G401.6 (cell line): ENCODE measurements at regions not wholly inside any gene's neighbourhood (a gene's known extent, or its start where the extent isn't known, plus 50 kb on each side); places are given as distances from the start of the nearest gene placed in this dataset.
"Not testable (repeated sequence)": the region's sequence is repeated elsewhere in the genome, so short reads cannot be mapped to it uniquely, and the experiment has no call there.

Experiments used
- FAIRE-seq: peaks from 2 replicates; lab custom pipeline; 2012; peaks lifted over from hg19 to GRCh38; lab: Jason Lieb, UNC

DNA sequence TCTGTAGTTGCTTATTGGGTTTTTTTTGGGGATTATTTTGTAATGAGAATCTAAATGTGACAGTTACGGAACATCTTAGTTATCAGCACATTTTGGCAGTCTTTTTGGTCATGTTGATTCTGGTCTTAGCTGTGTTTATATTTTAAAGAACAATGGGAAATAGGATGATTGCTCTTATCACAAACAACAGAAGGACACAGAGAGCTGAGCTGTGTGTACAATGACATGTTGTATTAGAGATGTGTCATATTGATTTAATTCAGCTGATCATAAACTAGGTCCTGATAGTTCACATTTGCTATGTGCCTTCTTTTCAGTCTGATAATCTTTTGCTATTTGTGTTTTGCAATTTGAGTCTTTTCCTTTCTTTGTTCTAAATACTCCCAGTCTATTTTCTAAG is 781.7 kb downstream of the TRHDE start:
- no peak for FAIRE-seq

DNA sequence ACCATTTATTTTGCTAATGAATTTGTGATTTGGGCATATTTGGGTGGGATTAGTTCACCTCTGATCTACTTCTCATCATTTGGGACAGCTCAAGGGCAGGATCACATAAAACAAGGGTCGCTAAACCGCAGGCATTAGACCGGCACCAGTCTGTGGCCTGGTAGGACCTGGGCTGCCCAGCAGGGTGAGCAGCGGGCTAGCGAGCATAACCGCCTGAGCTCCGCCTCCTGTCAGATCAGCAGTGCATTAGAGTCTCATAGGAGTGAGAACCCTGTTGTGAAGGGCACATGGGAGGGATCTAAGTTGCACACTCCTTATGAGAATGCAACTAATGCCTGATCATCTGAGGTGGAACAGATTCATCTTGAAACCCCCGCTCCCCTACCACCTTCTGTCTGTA is 785.3 kb downstream of the TRHDE start:
- FAIRE-seq = no peak

DNA sequence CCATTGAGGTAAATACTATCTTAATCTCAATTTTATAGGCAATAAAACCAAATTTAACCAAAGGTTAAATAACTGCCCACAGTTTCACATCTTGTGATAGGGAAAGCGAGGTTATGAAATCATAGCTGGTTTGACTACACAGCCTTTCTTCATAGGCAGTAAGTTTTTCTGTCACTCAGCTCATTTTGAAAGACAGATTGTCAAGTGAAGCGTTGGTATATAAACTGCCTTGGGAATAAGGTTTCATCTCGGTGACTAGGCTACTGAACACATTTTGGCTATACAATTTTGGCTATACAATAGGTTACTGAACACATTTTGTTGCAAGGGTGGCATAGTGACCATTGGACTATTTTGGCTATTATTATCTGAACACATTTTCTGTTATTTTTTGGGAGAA is 793.7 kb downstream of the TRHDE start:
- FAIRE-seq = no peak

DNA sequence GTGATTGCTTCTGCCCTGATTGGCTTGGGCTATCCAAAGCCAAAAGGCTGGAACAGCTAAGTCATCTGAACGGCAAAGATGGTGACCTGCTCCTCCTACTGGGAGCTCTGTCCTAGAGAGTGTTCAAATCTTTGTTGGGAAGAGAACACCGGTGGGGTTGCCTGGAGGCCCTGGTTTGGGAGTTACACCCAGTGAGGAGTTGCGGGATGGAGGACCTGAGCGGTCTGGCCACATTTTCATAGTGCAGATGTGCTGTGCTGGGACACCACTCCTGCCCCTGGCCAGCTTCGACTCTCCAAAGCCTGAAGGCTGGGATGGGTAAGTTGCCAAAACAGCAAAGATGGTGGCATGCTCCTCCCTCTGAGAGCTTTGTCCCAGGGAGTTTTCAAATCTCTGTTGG is 795.4 kb downstream of the TRHDE start:
- FAIRE-seq = no peak

DNA sequence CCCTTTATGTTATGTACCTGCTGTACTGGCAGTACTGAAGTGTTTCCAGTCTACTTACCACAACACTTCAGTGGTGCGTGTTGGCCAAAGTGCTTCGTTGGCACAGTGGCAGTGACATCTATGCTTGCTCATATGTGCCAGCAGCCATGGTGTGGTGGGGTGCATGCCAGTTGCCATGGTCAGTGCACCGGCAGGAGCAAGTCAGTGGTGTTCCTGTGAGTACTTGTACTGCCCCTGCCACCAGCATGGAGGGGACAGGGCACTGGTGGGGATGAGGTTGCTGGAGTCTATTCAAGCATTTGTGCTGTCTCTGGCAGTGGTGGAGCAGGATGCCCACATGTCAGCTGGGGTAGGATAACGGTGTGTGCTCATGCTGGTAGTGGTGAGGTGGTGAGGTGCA is 800.0 kb downstream of the TRHDE start:
- no peak for FAIRE-seq

DNA sequence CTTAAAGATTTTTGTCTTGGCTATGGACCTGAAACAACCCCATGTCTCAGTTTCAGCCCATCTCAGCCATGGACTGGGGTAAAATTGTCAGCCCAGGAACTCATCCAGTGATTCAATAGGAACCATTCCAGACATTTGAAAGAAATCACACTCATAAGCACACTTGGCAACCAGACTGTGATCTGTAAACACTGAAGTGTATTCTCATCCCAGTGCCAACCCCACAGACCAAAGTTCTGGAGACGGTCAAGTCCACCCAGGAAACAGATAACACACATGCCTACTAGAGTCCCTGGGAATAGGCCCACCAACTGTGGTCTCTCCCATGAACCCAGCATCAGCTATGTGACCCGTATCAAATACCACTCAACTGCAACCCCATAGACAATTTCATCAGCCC is 804.6 kb downstream of the TRHDE start:
- FAIRE-seq = no peak

DNA sequence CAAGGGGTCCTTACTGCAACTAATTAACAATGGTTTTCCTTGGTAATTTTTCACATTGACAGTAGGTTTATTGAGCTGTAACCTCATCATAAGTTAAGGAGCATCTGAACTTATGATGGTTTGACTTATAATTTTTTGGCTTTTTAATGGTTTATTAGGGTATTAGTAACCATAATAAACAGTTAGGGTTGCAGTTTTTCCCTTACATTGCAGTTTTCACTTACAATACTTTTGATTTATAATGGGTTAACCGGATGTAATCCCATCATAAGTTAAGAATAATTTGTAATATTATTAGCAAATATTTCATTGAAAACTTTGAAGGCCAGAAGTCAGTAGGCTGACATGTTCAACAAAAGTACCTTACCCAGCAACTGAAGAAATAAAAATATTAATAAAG is 811.6 kb downstream of the TRHDE start:
- FAIRE-seq = no peak

DNA sequence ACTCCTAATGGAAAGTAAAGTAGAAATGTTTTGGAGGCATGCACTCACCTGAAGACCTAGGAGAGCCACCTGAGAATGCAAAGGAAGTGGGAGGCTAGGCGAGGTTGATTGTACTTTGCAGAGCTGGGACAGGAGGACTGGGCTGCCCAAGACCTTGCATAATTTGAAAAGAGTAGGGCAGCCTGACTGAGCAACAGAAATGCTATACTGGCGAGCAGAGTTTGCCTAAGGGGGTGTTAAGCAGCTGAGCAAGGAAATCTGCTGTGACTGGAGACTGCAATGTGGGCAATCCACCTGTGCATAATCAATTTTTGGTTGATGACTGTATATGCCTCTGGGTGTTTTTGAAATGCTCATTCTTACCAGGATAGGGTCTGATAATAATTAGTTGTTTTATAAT is 834.1 kb downstream of the TRHDE start:
- FAIRE-seq = no peak

DNA sequence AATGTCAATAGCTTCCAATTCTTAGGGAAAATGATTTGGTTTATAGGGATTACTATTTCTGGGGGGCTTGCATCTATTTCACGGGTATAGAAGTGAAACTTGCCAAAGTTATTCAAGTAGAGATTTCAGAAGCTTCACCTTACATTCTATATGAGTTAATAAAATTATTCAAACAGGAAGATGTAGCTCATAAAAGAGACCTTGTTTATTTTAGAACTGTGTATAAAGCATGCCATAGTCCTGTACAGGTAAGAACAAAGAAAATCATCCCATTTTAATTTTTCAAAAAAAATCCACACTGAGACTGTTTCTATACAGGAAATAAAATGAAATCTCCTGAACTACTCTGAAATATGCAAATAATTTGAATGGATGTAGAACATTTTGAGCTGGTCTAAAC is 834.7 kb downstream of the TRHDE start:
- no peak for FAIRE-seq

DNA sequence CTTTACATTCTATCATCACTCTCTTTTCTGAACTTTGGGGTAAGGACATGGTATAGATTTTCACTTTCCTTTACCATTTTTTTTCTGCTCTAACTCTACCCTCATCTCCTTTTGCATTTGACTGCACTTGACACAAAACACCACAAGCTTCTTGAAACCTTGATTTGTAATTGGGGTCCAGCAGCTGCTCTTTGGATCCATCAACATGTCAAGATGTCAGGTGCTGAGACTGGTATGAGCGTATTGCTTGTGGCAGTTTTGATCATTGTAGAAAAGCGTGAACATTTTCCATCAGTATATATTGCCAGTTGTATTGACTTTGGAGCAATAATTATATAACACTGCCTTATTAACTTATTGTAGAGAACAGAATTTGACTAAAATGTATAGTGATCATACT is 838.6 kb downstream of the TRHDE start:
- no peak for FAIRE-seq

DNA sequence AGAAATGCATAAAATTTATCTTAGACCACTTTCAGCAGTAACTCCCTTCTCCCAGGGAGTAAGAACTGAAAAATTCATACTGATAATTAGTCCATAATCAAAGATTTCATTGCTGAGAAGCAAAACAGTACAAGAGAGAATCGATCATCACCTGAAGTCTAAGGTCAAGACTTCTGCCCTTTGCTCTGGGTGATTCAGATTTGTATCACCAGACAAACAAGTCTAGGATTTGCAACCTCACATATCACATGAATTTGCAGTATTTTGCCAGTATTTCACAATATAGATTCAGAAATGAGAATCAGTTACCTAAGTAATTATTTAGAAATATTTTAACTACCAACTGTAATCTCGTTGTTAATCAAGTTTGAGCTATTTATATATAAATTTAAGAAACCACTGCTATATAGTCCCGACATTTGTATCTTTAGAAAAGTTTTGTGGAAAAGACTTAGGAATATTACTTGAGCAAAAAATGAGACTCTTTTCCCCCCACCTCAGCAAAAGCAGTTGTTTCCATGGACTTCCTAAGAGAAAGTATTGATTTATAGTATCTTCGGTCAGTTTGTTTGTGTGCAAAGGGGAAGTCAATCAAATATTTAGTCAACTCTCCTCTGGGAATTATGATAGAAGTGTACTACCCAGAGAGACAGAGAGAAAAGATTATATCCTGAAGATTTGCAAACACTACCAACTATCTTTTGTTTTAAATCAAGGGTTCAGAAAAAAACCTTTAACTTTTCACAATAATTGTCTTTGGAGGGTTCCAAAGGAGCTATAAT is 840.1 kb downstream of the TRHDE start:
- no peak for FAIRE-seq

DNA sequence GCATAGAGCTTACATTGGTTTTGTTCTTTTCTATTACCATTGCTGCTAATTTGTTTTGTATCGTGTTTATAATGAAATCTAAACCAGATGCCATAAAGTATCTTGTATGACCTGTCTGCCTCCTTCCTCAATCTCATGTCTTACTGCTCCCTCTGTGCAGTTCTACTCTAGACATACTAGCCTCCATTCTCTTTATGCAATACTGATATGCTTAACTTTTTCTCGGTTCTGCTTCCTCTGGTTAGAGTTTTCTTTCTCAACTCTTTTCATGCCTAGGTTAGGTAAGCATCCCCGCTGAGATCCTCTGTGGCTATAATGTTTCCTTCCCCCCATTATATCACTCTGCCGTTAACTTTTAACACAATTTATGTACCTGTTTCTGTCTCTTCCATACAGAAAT is 852.3 kb downstream of the TRHDE start:
- no peak for FAIRE-seq

DNA sequence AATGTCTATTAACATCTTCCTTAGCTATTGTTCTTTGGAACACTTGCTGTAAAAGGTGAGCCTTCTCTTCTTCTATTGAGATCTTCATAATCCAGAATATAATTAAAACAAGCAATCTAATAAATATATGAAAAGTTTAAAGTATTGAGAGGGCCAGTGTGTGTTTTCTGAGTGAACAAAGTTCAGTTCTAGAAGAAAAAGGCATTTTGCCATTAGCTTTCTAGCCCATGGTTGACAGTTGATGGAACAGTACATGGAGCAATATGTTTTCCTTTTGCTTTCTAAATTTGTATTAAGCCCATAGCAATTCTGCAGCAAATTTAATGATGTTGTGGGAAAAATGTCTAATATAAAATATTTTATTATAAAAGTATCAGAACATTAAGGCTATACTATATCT is 853.0 kb downstream of the TRHDE start:
- FAIRE-seq = no peak

DNA sequence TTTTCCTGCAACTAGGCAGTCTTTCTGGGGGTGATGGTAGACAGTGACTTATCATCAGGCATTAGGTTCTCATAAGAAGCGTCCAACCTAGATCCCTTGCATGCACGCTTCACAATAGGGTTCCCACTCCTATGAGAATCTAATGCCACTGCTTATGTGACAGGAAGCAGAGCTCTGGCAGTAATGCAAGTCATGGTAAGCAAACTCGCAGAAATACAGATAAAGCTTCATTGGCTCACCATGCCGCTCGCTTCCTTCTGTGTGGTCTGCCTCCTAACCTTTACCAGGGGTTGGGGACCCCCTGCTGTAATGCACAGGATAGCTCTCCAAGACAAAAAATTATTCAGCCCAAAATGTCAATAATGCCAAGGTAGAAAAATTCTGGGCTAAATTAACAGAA is 864.2 kb downstream of the TRHDE start:
- no peak for FAIRE-seq

DNA sequence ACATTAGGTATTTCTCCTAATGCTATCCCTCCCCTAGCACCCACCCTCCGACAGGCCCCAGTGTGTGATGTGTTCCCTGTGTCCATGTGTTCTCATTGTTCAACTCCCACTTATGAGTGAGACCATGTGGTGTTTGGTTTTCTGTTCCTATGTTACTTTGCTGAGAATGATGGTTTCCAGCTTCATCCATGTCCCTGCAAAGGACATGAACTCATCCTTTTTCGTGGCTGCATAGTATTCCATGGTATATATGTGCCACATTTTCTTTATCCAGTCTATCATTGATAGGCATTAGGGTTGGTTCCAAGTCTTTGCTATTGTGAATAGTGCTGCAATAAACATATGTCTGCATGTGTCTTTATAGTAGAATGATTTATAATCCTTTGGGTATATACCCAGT is 867.5 kb downstream of the TRHDE start:
- FAIRE-seq = not testable (repeated sequence)

DNA sequence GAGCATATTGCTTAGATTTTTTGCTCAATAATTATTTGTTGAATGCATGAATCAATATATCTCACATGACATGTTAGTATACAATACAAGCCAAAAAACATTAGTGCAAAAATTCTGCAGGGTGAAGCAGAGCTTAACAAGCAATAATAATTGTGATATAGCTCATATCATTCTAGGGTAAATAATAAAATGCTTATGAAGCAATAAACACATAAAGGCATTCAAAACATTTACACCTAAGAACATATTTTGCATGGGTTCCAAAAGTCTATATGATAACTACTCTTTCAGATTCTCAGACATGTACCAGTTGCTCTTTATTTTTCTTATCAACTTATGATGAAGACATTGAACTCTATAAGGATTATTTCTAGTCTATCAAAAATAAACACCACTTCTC is 886.2 kb downstream of the TRHDE start:
- FAIRE-seq = no peak

DNA sequence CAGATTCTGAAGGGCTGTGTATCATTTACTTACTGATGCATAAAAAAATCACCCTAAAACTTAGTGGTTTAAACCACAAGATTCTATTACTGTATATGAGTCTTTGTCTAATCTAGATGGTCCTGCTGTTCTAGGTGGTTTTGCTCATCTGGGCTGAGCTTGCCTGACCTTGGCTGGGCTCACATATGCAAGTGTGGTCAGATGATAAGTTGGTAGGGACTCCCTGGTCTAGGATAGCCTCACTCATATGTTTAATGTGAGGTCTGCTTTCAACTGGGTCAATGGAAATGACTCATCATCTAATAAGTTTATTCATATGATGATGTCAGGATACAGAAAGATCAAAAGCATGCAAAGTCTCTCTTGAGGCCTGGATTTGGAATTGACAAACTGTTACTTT is 887.8 kb downstream of the TRHDE start:
- no peak for FAIRE-seq

DNA sequence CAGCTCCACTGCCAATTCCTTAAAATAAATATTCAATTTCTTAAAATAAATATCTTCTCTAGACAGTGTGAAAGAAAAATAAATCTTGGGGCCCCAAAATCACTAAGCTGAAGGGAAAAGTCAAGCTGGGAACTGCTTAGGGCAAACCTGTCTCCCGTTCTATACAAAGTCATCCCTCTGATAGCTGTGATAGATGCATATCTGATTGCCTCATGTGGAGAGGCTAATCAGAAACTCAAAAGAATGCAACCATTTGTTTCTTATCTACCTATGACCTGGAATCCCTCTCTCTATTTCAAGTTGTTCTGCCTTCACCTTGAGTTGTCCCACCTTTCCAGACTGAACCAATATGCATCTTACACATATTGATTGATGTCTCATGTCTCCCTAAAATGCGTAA is 889.8 kb downstream of the TRHDE start:
- FAIRE-seq = no peak

DNA sequence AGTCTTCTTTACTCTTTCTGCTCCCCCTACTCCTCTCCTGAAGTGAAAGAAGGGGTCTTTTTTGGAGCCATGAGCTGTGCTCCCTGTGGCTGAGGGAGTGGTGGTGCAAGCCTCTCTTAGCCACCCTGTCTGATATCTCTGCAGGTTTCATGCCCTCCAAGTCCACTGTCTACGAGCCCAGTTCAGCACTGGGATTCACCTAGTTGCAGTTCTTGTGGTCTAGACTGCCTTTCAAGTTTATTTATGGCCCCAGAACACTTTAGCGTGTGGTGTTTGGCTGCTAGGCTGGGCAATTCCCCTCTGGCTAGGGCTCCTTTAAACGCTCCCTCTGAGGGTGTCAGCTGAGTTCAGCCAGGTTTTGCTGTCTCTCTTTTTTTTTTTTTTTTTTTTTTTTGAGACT is 908.6 kb downstream of the TRHDE start:
- FAIRE-seq = no peak

DNA sequence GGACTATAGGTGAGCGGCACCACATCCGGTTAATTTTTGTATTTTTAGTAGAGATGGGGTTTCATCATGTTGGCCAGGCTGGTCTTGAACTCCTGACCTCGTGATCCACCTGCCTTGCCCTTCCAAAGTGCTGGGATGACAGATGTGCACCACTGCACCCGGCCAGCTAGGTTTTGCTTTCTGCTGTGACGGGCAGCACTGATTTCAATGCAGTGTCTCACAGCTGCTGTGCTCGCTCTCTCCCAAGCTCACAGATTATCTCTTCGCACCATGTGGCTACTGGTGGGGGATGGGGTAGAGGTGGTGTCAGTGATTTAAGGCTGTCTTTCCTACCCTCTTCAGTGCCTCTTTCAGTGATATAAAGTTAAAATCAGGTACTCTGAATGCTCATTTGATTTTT is 909.1 kb downstream of the TRHDE start:
- FAIRE-seq = no peak

DNA sequence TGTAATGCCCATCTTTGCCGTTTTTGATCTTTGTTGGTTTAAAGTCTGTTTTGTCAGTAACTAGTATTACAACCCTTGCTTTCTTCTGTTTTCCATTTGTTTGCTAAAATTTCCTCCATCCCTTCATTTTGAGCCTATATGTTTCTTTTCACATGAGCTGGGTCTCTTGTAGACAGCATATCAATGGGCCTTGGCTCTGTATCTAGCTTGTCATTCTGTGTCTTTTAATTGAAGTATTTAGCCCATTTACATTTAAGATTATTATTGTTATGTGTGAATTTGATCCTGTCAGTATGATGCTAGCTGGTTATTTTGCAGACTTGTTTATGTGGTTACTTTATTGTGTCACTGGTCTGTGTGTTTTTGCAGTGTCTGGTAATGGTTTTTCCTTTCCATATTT is 913.2 kb downstream of the TRHDE start:
- no peak for FAIRE-seq

DNA sequence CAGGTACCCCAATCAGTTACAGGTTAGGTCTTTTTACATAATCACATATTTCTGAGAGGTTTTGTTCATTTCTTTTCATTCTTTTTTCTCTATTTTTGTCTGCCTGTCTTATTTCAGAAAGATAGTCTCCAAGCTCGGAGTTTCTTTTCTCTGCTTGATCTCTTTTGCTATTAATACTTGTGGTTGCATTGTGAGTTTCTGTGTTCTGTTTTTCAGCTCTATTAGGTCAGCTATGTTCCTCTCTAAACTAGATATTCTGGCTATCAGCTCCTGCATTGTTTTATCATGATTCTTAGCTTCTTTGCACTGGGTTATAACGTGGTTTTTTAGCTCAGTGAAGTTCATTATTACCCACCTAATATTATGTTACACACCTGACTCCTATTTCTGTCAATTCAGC is 914.1 kb downstream of the TRHDE start:
- no peak for FAIRE-seq

DNA sequence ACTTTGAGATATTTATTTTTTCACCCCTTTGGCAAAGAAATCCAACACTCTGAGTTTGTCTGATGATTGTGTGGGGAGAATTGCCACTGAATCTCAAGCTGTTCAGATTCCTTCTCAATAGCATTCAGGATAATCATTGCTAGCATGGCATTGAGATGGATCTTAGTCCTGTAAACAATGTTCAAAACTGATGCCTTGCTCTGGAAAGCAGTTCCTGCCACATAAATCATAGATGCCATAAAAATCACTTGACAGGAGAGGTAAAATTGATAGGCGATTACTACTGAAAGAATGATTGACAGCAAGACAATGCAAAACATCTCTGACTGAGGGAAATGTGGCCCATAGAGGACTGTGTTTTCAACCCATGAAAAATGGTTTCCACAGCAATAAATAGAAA is 915.6 kb downstream of the TRHDE start:
- no peak for FAIRE-seq

DNA sequence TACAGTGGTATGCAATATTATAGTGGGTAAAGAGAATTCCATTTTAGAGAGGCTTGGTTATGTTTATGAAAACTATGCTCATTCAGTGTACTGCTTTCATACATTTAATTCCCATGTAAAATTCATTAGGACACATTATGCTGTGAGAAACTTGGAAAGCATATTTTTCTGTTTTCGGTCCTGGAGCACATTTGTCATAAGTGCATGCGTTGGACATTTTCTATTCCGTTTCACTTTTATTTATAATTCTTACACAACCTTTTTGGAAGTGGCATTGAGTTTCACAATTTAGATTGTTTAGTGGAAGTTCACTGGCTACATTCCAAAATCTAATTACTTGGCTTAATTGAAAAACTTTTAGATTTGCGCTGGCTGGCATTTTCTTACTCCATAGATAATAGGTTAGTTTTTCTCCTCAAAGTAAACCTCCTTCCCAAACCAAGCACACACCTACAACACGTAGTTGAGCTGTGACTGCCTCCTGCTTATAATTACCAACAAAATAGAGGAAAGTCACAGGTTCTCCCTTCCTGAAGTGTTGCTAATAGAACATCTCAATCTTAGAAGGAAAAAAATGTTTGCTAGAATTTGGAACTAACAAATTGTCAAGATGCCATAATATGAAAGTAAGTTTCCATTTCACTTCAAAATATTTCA is 938.5 kb downstream of the TRHDE start:
- no peak for FAIRE-seq
